Effector memory CD4-positive, alpha-beta T cell (primary cell): ENCODE measurements at regions not wholly inside any gene's neighbourhood (a gene's known extent, or its start where the extent isn't known, plus 50 kb on each side); places are given as distances from the start of the nearest gene placed in this dataset.

Experiments used
- DNase-seq, 3 donors: peaks; one replicate each; pipeline ENCODE4 v3.0.0-alpha.2; 2020
- H3K27ac ChIP-seq: 2 replicates; pipeline ENCODE4 v1.7.0; 2013; ENCODE audit warnings: mild to moderate bottlenecking, low read length, moderate library complexity; ENCODE audit not compliant: insufficient read depth, poor library complexity, severe bottlenecking
- H3K27me3 ChIP-seq: replicated peaks from 2 replicates; pipeline ENCODE4 v1.7.0; 2013; ENCODE audit warnings: mild to moderate bottlenecking, low read length; ENCODE audit not compliant: insufficient read depth, control insufficient read depth, poor library complexity, severe bottlenecking
- H3K36me3 ChIP-seq: 2 replicates; pipeline ENCODE4 v1.7.0; 2013; ENCODE audit warnings: mild to moderate bottlenecking, low read length, moderate library complexity; ENCODE audit not compliant: control insufficient read depth, insufficient read depth
- H3K4me1 ChIP-seq: 2 replicates; pipeline ENCODE4 v1.7.0; 2013; ENCODE audit warnings: low read length, mild to moderate bottlenecking; ENCODE audit not compliant: control insufficient read depth, insufficient read depth, poor library complexity, severe bottlenecking
- H3K4me3 ChIP-seq: 2 replicates; pipeline ENCODE4 v1.7.0; 2013; ENCODE audit warnings: low read length, low read depth, mild to moderate bottlenecking; ENCODE audit not compliant: insufficient read depth, poor library complexity, severe bottlenecking
- H3K9me3 ChIP-seq: 2 replicates; pipeline ENCODE4 v1.7.0; 2013; ENCODE audit warnings: mild to moderate bottlenecking, low read length, moderate library complexity; ENCODE audit not compliant: control insufficient read depth

DNA sequence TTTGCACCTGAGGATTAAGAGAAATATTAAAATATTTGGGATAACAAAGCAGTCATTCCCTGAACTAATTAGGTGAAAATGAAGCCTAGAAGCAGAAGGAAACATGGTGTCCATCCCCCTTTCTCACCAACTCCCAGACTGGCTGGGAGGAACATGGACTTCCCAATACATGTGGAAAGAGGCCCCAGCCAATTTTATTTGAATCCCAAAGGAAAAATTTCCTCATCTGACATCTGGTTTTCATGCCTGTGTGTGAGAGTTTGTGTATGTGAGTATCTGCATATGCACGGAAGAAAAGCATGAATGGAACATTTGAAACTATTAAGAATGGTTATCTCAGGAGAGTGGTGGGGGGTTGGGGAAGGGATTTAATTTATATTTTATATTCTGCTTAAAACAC is 84.3 kb downstream of the COPS8 start:
- no peak overlapping the region for H3K4me3 ChIP-seq
- no peak for DNase-seq
- no peaks in the 10 kb centered on the region for H3K27me3 ChIP-seq
- no peaks in the 10 kb centered on the region for H3K36me3 ChIP-seq
- H3K9me3 ChIP-seq, result no peaks in the 10 kb centered on the region
- H3K4me1 ChIP-seq, result no peaks in the 10 kb centered on the region
- H3K27ac ChIP-seq, result no peak overlapping the region

DNA sequence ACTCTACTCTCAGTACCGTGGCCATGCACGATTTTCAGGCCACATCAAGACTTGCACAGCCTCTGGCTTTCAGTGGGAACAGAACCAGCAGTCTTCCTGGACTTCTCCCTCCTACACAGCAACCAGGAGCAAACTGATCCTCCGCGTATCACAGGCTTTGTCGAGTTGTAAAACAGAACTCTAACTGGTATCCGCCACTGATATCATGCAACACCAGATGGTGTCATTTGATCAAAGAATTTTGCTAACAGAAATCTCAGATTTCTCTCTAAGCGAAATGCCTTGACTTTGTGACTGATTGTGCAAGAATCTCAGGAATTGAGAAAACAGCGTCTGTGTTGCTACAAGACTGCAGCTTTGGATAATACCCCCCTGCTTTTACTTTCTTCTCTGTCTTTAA is 85.7 kb downstream of the COPS8 start:
- H3K4me3 ChIP-seq, result no peak overlapping the region
- H3K9me3 ChIP-seq, result no peaks in the 10 kb centered on the region
- no peak overlapping the region for H3K27ac ChIP-seq
- no peak for DNase-seq
- H3K4me1 ChIP-seq, result no peaks in the 10 kb centered on the region
- no peaks in the 10 kb centered on the region for H3K27me3 ChIP-seq
- no peaks in the 10 kb centered on the region for H3K36me3 ChIP-seq

DNA sequence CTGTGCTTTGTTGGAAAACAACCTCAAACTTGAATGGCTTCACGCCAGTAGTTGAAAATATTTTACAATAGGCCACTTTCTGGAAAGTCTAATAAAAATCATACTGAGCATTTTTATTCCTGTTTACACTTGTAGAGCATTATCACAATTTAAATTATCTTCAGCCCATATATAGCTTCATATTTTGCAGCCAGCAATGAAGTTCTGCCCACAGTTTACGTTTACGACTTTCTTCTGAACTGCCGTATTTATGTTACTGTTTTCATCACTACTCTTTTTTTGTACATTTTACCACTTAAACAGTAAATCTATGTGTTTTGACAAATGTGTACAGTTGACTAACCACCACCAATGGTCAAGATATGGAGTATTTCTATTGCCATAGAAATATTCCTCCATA is 86.2 kb downstream of the COPS8 start:
- no peaks in the 10 kb centered on the region for H3K4me1 ChIP-seq
- DNase-seq, result no peak
- H3K9me3 ChIP-seq, result no peaks in the 10 kb centered on the region
- H3K4me3 ChIP-seq, result no peak overlapping the region
- no peaks in the 10 kb centered on the region for H3K27me3 ChIP-seq
- no peak overlapping the region for H3K27ac ChIP-seq
- no peaks in the 10 kb centered on the region for H3K36me3 ChIP-seq

DNA sequence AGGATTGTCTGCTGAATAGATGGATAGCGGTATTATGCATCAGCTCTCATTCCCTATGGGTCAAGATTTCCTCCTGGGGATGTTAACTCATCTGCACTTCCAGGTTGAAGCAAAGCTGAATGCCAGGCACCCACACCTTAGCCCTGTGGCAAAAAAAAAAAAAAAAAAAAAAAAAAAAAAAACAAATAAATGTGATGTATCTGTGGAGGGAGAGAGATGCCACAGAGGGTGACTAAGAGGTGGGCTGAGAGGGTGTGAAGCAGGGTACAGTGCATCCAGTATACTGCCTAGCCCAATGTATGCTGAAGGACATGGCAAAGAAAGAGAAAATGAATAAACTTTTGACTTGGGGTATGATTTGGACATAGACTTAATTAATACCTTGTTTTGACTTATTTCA is 91.4 kb downstream of the COPS8 start:
- Histone ChIP-seq H3K27me3 (no peaks in the 10 kb centered on the region), H3K27ac (no peak overlapping the region), H3K4me3 (no peak overlapping the region), H3K36me3 (no peaks in the 10 kb centered on the region), H3K4me1 (no peaks in the 10 kb centered on the region), H3K9me3 (no peaks in the 10 kb centered on the region)
- DNase-seq, result no peak

DNA sequence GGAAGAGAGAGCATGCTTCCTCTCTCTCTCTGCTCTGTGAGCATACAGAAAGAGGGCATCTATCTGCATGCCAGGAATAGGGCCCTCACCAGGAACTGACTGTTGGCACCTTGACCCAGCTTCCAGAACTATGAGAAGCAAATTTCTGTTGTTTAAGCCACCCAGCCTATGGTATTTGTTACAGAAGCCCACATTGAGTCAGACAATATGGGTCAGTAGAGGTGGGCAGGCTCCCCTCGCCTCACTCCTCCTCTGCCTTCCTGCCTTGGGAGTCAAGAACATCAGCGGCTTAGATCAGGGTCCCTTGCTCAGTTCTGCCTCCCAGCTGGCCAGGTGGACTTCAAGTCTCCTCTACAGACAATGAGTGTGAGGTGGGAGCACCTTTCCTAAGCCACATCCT is 92.3 kb downstream of the COPS8 start:
- H3K9me3 ChIP-seq, result no peaks in the 10 kb centered on the region
- H3K4me3 ChIP-seq, result no peak overlapping the region
- H3K27ac ChIP-seq, result no peak overlapping the region
- H3K4me1 ChIP-seq, result no peaks in the 10 kb centered on the region
- no peaks in the 10 kb centered on the region for H3K27me3 ChIP-seq
- no peaks in the 10 kb centered on the region for H3K36me3 ChIP-seq
- DNase-seq, result no peak

DNA sequence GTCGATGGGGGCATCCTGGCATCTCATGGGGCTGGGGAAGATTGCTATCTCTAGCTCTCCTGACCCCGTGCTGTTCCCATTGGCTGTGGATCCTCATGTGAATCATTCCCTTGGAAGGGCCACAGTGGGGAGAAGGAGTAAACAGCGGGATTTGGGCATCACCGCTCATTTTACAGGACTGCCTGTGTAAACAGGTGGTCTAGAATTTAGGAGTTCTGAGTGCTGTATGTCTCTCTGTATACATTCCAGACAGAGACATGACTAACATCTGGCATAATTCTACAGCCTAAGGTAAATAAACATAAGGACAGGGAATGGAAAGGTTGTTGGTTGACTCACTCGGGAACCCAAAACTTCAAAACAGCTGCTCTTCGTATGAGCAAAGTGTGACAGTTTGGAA is 92.7 kb downstream of the COPS8 start:
- H3K9me3 ChIP-seq, result no peaks in the 10 kb centered on the region
- H3K4me3 ChIP-seq, result no peak overlapping the region

DNA sequence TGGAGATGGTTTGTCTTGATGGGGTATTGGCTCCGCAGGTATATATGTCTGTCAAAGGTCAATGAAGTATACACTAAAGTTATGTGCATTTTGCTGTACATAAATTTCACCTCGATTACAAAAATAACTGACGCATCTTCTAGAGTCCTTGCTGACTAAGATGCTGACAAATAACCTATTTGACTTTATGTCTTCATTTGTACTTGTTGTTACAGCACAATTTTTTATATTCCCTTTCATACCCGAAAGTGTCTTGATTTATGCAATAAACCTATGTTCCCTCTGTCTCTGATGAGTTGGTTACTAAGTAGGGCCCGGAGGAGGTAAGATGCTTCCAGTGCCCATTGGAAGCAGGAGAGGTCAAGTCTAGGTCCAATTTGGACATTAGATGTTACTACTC is 93.5 kb downstream of the COPS8 start:
- no peaks in the 10 kb centered on the region for H3K36me3 ChIP-seq
- no peak overlapping the region for H3K4me3 ChIP-seq
- no peaks in the 10 kb centered on the region for H3K9me3 ChIP-seq
- DNase-seq, result no peak
- no peaks in the 10 kb centered on the region for H3K27me3 ChIP-seq
- no peak overlapping the region for H3K27ac ChIP-seq
- H3K4me1 ChIP-seq, result no peaks in the 10 kb centered on the region

More for the DNA sequence above, 92.7 kb downstream of the COPS8 start:
- Histone ChIP-seq H3K36me3 (no peaks in the 10 kb centered on the region), H3K27ac (no peak overlapping the region), H3K27me3 (no peaks in the 10 kb centered on the region), H3K4me1 (no peaks in the 10 kb centered on the region)
- DNase-seq, result no peak

DNA sequence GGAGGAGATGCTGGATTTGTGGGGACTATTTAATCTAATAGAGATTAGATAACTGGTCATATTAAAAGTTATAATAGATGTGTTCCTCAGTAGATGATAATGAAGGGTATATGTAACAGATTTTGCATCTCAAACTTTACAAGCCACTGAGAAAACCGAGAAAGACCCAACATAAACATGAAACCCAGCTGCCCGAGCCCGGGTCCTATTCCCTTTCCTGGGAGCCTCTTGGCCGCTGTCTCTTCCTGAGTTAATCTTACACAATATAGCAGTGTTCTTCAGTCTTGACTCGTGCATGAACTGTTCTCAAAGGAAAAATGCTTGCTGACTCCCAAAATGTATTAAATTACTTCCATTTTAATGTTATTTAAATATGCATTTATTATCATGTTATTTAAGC is 94.5 kb downstream of the COPS8 start:
- Histone ChIP-seq H3K4me1 (no peaks in the 10 kb centered on the region), H3K36me3 (no peaks in the 10 kb centered on the region), H3K4me3 (no peak overlapping the region), H3K9me3 (no peaks in the 10 kb centered on the region), H3K27me3 (no peaks in the 10 kb centered on the region), H3K27ac (no peak overlapping the region)
- DNase-seq, result no peak

DNA sequence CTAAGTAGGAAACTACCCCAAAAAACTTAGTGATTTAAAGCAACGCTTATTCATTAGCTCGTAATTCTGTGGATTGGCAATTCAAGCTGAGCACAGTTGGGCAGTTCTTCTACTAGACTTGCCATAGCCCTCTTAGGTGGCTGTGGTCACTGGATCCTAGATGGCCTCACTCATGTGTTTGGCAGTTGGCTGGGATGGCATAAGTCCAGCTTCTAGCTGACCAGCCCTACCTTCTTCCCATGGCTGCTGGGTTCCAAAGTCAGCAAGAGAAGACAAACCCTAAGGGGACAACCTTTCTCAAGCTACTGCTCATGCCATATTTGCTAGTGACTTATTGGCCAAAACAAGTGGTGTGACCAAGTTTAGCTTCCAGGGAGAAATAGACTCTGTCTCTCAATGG is 95.3 kb downstream of the COPS8 start:
- Histone ChIP-seq H3K27me3 (no peaks in the 10 kb centered on the region), H3K36me3 (no peaks in the 10 kb centered on the region), H3K4me3 (no peak overlapping the region), H3K9me3 (no peaks in the 10 kb centered on the region), H3K4me1 (no peaks in the 10 kb centered on the region), H3K27ac (no peak overlapping the region)
- DNase-seq, result no peak

DNA sequence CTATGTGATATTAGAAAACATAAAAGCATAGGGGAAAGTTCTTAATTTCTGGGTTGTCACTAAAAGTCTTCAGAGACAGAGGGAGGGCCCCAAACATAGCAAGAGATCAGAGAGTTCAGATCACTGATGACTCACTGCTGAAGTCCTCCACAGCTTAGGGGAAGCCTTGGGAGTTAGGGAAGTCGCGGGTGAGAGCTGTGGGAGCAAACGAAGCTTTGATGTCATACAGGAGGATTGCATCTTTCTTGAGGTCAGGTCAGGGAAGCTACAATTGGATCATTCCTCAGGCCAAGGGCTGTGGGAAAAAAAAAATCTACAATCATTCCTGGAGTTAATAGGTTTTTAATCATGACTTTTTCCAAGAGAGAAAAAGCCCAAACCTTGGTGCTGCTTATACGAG is 96.2 kb downstream of the COPS8 start:
- no peak overlapping the region for H3K27ac ChIP-seq

More for the DNA sequence above, 96.2 kb downstream of the COPS8 start:
- Histone ChIP-seq H3K4me1 (no peaks in the 10 kb centered on the region), H3K9me3 (no peaks in the 10 kb centered on the region), H3K27me3 (no peaks in the 10 kb centered on the region), H3K36me3 (no peaks in the 10 kb centered on the region), H3K4me3 (no peak overlapping the region)
- no peak for DNase-seq
